Liver (tissue), 8 donors: ENCODE measurements at regions not wholly inside any gene's neighbourhood (a gene's known extent, or its start where the extent isn't known, plus 50 kb on each side); places are given as distances from the start of the nearest gene placed in this dataset.

Experiments
- DNase-seq: peaks from one replicate; pipeline ENCODE4 v3.0.0-alpha.2; 2017; ENCODE audit warnings: low spot score
- H3K27ac ChIP-seq, 2 donors: one replicate each; pipeline ENCODE4 v1.7.0; 2013; ENCODE audit warnings: inconsistent platforms in 2 of 2, low read length in 2 of 2, control low read depth in 1 of 2, low read depth in 1 of 2, mild to moderate bottlenecking in 1 of 2
- H3K27me3 ChIP-seq, 4 donors: one replicate each; pipeline versions ENCODE4 v1.6.1 to v1.7.0; 2013; ENCODE audit warnings: low read length in 3 of 4, inconsistent platforms in 1 of 4, mild to moderate bottlenecking in 1 of 4, moderate library complexity in 1 of 4; ENCODE audit not compliant: control insufficient read depth in 4 of 4, insufficient read depth in 4 of 4
- H3K36me3 ChIP-seq, 4 donors: one replicate each; pipeline versions ENCODE4 v1.6.1 to v1.7.0; 2013; ENCODE audit warnings: low read length in 3 of 4, mild to moderate bottlenecking in 3 of 4, low read depth in 1 of 4, moderate library complexity in 1 of 4; ENCODE audit not compliant: control insufficient read depth in 4 of 4, insufficient read depth in 3 of 4
- H3K4me1 ChIP-seq, 4 donors: one replicate each; pipeline versions ENCODE4 v1.6.1 to v1.7.0; 2013; ENCODE audit warnings: low read length in 3 of 4, mild to moderate bottlenecking in 3 of 4, moderate library complexity in 1 of 4; ENCODE audit not compliant: control insufficient read depth in 4 of 4, insufficient read depth in 4 of 4
- H3K4me3 ChIP-seq, 3 donors: one replicate each; pipeline versions ENCODE4 v1.6.1 to v1.7.0; 2013; ENCODE audit warnings: low read length in 3 of 3, control low read depth in 1 of 3, low read depth in 1 of 3, mild to moderate bottlenecking in 1 of 3
- H3K9ac ChIP-seq, 2 donors: one replicate each; pipeline ENCODE4 v1.7.0; 2013; ENCODE audit warnings: low read length in 2 of 2, mild to moderate bottlenecking in 2 of 2, moderate library complexity in 2 of 2, control low read depth in 1 of 2, low read depth in 1 of 2
- H3K9me3 ChIP-seq, 4 donors: one replicate each; pipeline versions ENCODE4 v1.6.1 to v1.7.0; 2013; ENCODE audit warnings: low read length in 3 of 4; ENCODE audit not compliant: control insufficient read depth in 4 of 4
- ATF3 ChIP-seq: IDR thresholded peaks from 2 replicates; pipeline ENCODE4 v1.6.1; 2016; ENCODE audit warnings: antibody characterized with exemption
- EGR1 ChIP-seq, 2 donors: IDR thresholded peaks; 2 replicates each; pipeline ENCODE4 v1.6.1; 2016 to 2018; ENCODE audit warnings: antibody characterized with exemption in 2 of 2, low read depth in 2 of 2
- FOXA1 ChIP-seq: IDR thresholded peaks from 2 replicates; pipeline ENCODE4 v1.6.1; 2016; ENCODE audit warnings: antibody characterized with exemption
- FOXA2 ChIP-seq: IDR thresholded peaks from 2 replicates; pipeline ENCODE4 v1.6.1; 2016; ENCODE audit warnings: antibody characterized with exemption
- GABPA ChIP-seq, 2 donors: IDR thresholded peaks in 1 of 2; conservative IDR thresholded peaks in 1 of 2; 2 replicates each; pipeline ENCODE4 v1.6.1; 2016; ENCODE audit warnings: antibody characterized with exemption in 2 of 2, mild to moderate bottlenecking in 1 of 2, moderate library complexity in 1 of 2
- HNF4A ChIP-seq, 2 donors: conservative IDR thresholded peaks; 2 replicates each; pipeline ENCODE4 v1.6.1; 2016; ENCODE audit warnings: antibody characterized with exemption in 2 of 2, mild to moderate bottlenecking in 2 of 2
- HNF4G ChIP-seq: IDR thresholded peaks from 2 replicates; pipeline ENCODE4 v1.6.1; 2016; ENCODE audit warnings: antibody characterized with exemption
- JUND ChIP-seq, 2 donors: IDR thresholded peaks; 2 replicates each; pipeline ENCODE4 v1.6.1; 2016; ENCODE audit warnings: antibody characterized with exemption in 2 of 2
- MAX ChIP-seq: IDR thresholded peaks from 2 replicates; pipeline ENCODE4 v1.6.1; 2016; ENCODE audit warnings: antibody characterized with exemption
- NR2F2 ChIP-seq: IDR thresholded peaks from 2 replicates; pipeline ENCODE4 v1.6.1; 2016; ENCODE audit warnings: antibody characterized with exemption
- RAD21 ChIP-seq, 2 donors: IDR thresholded peaks; 2 replicates each; pipeline ENCODE4 v1.6.1; 2016; ENCODE audit warnings: antibody characterized with exemption in 2 of 2, mild to moderate bottlenecking in 2 of 2
- REST ChIP-seq: IDR thresholded peaks from 2 replicates; pipeline ENCODE4 v1.6.1; 2016; ENCODE audit warnings: antibody characterized with exemption, mild to moderate bottlenecking
- RXRA ChIP-seq, 2 donors: IDR thresholded peaks; 2 replicates each; pipeline ENCODE4 v1.6.1; 2017 to 2018; ENCODE audit warnings: antibody characterized with exemption in 2 of 2, mild to moderate bottlenecking in 1 of 2
- SP1 ChIP-seq: IDR thresholded peaks from 2 replicates; pipeline ENCODE4 v1.6.1; 2018; ENCODE audit warnings: antibody characterized with exemption, mild to moderate bottlenecking
- YY1 ChIP-seq: IDR thresholded peaks from 2 replicates; pipeline ENCODE4 v1.6.1; 2016; ENCODE audit warnings: antibody characterized with exemption, mild to moderate bottlenecking
- WGBS: extraction: QIAGEN DNeasy Blood & Tissue Kit; methylation state at CpG from one replicate; pipeline ENCODE4 v1.1.7; 2013; 5-methylcytosine and 5-hydroxymethylcytosine counted together
- TF ChIP-seq, protein P1 (sequence below): fragments of 150-350 bp; IDR thresholded peaks from 2 replicates; pipeline ENCODE4 v1.5.1; 2017; ENCODE audit warnings: improper control_type of control experiment, low read depth, low read length; ENCODE audit not compliant: missing input control
- TF ChIP-seq, protein P2 (sequence below): IDR thresholded peaks from 2 replicates; pipeline ENCODE4 v1.6.1; 2016; ENCODE audit warnings: antibody characterized with exemption
- donor health status: healthy.
- donor health status: healthy.
- donor health status: healthy.
- donor health status: healthy.
- donor health status: healthy.

DNA sequence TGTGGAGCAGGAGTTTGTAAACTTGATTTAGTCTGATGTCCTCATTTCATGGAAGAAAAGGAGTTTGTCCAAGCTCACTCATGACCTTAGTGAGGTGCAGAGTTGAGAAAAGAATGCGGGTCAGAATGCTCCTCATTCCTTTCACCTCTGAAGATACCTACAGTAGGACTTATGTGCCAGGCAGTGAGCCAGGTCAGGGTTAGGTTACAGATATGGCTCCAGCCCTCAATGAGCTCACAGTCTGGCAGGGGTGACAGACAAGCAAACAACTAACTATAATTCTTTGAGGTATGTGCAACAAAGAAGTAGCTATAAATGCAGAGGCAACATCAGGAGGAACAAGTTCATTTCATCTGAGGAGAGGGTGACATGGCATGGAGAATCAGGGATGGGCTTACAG is 102.5 kb downstream of the SPATA31D1 start:
- H3K4me3 ChIP-seq: no peak overlapping the region
- 90% methylated on average over 1 of the region's 1 CpG for WGBS
- no peaks in the 10 kb centered on the region for H3K9me3 ChIP-seq
- no peak overlapping the region for H3K27ac ChIP-seq
- TF ChIP-seq, protein P1, sequence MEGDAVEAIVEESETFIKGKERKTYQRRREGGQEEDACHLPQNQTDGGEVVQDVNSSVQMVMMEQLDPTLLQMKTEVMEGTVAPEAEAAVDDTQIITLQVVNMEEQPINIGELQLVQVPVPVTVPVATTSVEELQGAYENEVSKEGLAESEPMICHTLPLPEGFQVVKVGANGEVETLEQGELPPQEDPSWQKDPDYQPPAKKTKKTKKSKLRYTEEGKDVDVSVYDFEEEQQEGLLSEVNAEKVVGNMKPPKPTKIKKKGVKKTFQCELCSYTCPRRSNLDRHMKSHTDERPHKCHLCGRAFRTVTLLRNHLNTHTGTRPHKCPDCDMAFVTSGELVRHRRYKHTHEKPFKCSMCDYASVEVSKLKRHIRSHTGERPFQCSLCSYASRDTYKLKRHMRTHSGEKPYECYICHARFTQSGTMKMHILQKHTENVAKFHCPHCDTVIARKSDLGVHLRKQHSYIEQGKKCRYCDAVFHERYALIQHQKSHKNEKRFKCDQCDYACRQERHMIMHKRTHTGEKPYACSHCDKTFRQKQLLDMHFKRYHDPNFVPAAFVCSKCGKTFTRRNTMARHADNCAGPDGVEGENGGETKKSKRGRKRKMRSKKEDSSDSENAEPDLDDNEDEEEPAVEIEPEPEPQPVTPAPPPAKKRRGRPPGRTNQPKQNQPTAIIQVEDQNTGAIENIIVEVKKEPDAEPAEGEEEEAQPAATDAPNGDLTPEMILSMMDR: no peak
- TF ChIP-seq HNF4G (no peak), RXRA (IDR thresholded peaks at IDR 0.05) (no peak), ATF3 (no peak)
- H3K4me1 ChIP-seq: no peaks in the 10 kb centered on the region
- no peaks in the 10 kb centered on the region for H3K36me3 ChIP-seq
- H3K9ac ChIP-seq: no peak overlapping the region
- H3K27me3 ChIP-seq: no peaks in the 10 kb centered on the region
- DNase-seq: no peak

GRCh38 chr9:82091610-82092009 is 103.0 kb downstream of the SPATA31D1 start:
- H3K27ac ChIP-seq: no peak overlapping the region
- H3K27me3 ChIP-seq: no peaks in the 10 kb centered on the region
- no peak for DNase-seq
- no peaks in the 10 kb centered on the region for H3K4me1 ChIP-seq
- H3K9ac ChIP-seq: no peak overlapping the region
- WGBS: 81% methylated on average over 2 of the region's 2 CpGs
- TF ChIP-seq ATF3: no peak
- no peak for TF ChIP-seq RAD21 (IDR thresholded peaks at IDR 0.05)
- TF ChIP-seq JUND (IDR thresholded peaks at IDR 0.05): no peak
- TF ChIP-seq NR2F2: no peak
- TF ChIP-seq HNF4A (conservative IDR thresholded peaks at IDR 0.05): no peak
- TF ChIP-seq EGR1 (IDR thresholded peaks at IDR 0.05; ENCODE audit: low read depth in 2 of 2): no peak
- TF ChIP-seq FOXA2: no peak
- TF ChIP-seq HNF4G: no peak
- no peak for TF ChIP-seq RXRA (IDR thresholded peaks at IDR 0.05)
- TF ChIP-seq, protein P1: no peak
- TF ChIP-seq YY1: no peak
- no peak for TF ChIP-seq MAX
- no peak for TF ChIP-seq FOXA1
- TF ChIP-seq, protein P2, sequence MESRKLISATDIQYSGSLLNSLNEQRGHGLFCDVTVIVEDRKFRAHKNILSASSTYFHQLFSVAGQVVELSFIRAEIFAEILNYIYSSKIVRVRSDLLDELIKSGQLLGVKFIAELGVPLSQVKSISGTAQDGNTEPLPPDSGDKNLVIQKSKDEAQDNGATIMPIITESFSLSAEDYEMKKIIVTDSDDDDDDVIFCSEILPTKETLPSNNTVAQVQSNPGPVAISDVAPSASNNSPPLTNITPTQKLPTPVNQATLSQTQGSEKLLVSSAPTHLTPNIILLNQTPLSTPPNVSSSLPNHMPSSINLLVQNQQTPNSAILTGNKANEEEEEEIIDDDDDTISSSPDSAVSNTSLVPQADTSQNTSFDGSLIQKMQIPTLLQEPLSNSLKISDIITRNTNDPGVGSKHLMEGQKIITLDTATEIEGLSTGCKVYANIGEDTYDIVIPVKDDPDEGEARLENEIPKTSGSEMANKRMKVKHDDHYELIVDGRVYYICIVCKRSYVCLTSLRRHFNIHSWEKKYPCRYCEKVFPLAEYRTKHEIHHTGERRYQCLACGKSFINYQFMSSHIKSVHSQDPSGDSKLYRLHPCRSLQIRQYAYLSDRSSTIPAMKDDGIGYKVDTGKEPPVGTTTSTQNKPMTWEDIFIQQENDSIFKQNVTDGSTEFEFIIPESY: no peak
- TF ChIP-seq SP1: no peak
- no peak for TF ChIP-seq GABPA (IDR thresholded peaks at IDR 0.05 in 1 of 2, conservative IDR thresholded peaks at IDR 0.05 in 1 of 2)
- no peak for TF ChIP-seq REST
- H3K9me3 ChIP-seq: no peaks in the 10 kb centered on the region
- H3K36me3 ChIP-seq: no peaks in the 10 kb centered on the region
- H3K4me3 ChIP-seq: no peak overlapping the region
